Uterus (tissue), 2 donors: ENCODE measurements at regions not wholly inside any gene's neighbourhood (a gene's known extent, or its start where the extent isn't known, plus 50 kb on each side); places are given as distances from the start of the nearest gene placed in this dataset.

Experiments
- POLR2A ChIP-seq, 2 donors: fragments of 450-650 bp; IDR thresholded peaks; one replicate each; pipeline ENCODE4 v1.6.1; 2016; ENCODE audit warnings: antibody characterized with exemption in 2 of 2, mild to moderate bottlenecking in 1 of 2, moderate library complexity in 1 of 2
- TF ChIP-seq, protein P1 (sequence below), 4 experiments: fragments of 200-600 bp in 2 of 4; fragments of 450-650 bp in 2 of 4; sonication (generic) in 2 of 4; IDR thresholded peaks; one replicate each; pipeline ENCODE4 v1.5.1; 2016 to 2019; ENCODE audit warnings: antibody characterized with exemption in 4 of 4, mild to moderate bottlenecking in 2 of 4, moderate library complexity in 1 of 4

DNA sequence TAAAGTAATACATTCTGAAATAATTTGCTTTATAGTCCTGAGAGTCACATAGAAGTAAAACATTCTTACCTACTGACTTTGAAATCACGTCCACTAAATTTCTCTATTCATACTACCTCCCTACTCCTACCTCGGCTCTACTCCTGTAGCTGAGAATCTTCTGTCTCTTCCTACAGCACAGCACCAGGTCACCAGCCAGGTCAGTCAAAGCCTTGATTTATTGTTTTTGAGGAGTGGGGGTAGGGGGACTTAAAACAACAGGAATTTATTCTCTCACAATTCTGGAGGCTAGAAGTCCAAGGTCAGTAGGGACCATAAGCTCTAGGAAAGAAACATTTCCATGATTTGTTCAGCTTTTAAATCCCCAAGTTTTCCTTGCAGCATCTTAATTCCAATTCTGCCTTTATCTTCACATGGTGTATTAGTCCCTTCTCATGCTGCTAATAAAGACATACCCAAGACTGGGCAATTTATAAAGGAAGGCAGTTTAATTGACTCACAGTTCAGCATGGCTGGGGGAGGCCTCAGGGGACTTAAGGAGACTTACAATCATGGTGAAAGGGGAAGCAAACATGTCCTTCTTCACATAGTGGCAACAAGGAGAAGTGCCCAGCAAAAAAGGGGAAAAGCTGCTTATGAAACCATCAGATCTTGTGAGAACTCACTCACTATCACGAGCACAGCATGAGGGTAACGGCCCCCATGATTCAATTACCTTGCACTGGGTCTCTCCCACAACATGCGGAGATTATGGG, 49.6 kb upstream of the CCNG1 start:
- TF ChIP-seq, protein P1, sequence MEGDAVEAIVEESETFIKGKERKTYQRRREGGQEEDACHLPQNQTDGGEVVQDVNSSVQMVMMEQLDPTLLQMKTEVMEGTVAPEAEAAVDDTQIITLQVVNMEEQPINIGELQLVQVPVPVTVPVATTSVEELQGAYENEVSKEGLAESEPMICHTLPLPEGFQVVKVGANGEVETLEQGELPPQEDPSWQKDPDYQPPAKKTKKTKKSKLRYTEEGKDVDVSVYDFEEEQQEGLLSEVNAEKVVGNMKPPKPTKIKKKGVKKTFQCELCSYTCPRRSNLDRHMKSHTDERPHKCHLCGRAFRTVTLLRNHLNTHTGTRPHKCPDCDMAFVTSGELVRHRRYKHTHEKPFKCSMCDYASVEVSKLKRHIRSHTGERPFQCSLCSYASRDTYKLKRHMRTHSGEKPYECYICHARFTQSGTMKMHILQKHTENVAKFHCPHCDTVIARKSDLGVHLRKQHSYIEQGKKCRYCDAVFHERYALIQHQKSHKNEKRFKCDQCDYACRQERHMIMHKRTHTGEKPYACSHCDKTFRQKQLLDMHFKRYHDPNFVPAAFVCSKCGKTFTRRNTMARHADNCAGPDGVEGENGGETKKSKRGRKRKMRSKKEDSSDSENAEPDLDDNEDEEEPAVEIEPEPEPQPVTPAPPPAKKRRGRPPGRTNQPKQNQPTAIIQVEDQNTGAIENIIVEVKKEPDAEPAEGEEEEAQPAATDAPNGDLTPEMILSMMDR (IDR thresholded peaks at IDR 0.05) = no peak
- TF ChIP-seq POLR2A (IDR thresholded peaks at IDR 0.05) = no peak
